Fibroblast of skin of scalp (primary cell): ENCODE measurements at regions not wholly inside any gene's neighbourhood (a gene's known extent, or its start where the extent isn't known, plus 50 kb on each side); places are given as distances from the start of the nearest gene placed in this dataset.
"Not testable (repeated sequence)": the region's sequence is repeated elsewhere in the genome, so short reads cannot be mapped to it uniquely, and the experiment has no call there.

Source experiments
- DNase-seq: peaks from one replicate; pipeline ENCODE4 v3.0.0-alpha.2; 2013

GRCh38 chr9:26220367-26220766 is 542.1 kb upstream of the TUSC1 start:
- DNase-seq = no peak

DNA sequence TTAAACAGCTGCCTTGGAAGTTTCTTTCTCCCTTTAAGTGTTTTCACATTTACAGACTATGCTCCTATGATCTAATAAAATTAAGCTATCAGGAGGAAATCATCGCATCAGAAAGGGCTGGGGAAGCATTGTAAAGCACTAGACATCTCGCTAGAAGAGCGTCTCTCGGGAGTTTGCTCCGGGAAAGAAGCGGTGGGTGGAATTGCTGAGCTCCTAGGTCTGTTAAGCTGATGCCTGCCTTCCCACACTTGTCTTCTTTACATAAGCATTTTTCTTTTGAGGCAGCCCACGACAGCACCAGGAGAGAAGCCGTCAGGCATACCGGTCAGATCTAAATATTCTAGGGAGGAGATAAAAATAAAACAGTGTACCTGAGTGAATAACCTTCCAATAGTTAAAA is 541.7 kb upstream of the TUSC1 start:
- DNase-seq = no peak

- DNase-seq = no peak
Observed at GRCh38 chr9:26216702-26217101, 538.5 kb upstream of the TUSC1 start.

- DNase-seq = not testable (repeated sequence)
Observed at GRCh38 chr9:26214713-26215444, 536.6 kb upstream of the TUSC1 start.

- peak; percentile 34 for DNase-seq
Observed at GRCh38 chr9:26210338-26210851, 532.2 kb upstream of the TUSC1 start.

- DNase-seq = no peak
Observed at GRCh38 chr9:26205261-26205660, 527.0 kb upstream of the TUSC1 start.

- DNase-seq = no peak
Observed at GRCh38 chr9:26193237-26193636, 515.0 kb upstream of the TUSC1 start.

DNA sequence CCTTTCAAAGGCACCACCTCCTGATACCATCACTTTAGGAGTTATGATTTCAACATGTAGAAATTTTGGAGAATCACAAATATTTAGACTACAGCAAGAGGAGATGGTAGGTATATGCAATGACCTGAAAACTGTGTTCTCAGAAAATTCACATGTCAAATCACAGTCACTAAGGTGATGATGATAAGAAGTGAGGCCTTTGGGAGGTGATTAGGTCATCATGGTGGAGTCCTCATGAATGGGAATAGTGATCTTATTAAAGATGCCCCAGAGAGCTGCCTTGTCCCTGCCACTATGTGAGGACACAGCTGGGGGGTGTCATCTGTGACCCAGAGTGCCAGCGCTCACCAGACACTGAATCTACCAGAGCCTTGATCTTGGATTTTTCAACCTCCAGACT is 513.5 kb upstream of the TUSC1 start:
- no peak for DNase-seq

DNA sequence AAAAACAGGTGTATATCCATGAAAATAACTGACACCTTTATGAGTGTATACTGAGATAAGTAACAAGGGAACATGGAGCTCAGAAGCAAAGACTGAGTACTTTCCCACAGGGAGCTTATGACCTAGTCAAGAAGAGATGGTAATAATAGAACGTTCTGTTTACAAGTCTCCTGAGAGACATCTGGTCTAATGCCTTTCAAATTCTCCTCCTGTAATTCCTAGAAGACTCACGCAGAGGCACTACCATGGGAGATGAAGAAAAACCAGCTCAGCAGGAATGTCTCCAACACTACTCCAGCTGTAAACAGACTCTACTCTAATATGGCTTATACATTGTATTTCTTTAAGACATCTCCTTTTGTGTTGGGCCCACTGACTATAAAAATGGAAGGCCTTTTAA is 503.6 kb upstream of the TUSC1 start:
- no peak for DNase-seq

DNA sequence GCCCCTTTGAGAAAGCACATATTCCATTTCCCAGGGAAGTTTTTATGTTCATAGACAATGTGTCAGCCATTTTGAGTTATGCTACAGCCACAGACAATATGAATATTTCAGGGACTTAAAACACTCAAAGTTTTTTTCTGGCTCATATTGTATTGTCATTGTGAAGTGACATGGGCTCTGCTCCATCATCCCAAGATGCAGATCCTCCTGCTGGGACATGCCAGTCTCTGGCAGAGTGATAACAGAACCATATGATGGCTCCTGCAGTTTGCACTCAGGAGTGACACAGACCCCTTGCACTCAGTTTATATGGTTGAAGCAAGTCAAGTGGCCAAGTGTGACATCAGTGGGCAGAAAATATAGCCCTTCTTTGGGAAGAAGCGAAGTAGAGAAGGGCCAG is 498.4 kb upstream of the TUSC1 start:
- DNase-seq = no peak

DNA sequence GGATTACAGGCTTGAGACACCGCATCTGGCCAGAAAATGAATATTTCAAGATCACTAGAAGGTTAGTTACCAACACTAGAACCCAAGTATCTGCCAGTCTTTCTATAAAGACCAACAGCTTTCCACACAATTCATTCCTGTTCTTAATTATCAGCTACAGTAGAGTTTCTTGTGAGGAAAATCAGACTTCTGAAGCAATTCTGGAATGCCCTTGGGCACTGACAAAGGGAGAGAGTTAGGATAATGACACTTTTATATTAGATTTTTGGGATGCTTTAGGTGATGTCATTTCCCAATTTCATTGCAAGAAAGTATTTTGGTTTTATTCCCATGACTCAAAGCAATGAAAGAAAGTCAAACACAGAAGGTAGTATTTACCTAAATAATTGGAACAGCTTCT is 497.0 kb upstream of the TUSC1 start:
- peak; percentile 79 for DNase-seq

- DNase-seq = no peak
Observed at GRCh38 chr9:26172301-26172700, 494.1 kb upstream of the TUSC1 start.

- DNase-seq = no peak
Observed at GRCh38 chr9:26171691-26172090, 493.4 kb upstream of the TUSC1 start.

GRCh38 chr9:26170190-26170589 is 491.9 kb upstream of the TUSC1 start:
- peak; percentile 73 for DNase-seq

DNA sequence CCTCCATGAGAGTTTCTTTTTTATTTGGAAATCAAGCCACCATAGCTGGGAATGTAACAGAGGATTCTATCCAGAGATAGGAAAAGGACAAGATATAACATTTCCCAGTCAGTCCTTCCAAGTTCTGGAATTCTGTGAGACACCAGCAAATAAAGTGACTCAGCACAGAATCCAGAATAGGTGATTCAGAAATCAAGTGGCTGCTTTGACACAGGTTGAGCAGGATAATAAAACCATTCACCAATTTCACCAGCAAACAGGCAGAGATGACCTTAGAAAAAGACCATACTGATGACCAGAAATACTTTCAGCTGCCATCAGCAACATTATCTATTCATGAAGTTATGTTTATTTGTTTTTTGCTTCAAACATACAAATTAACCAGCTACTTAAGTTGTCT is 491.5 kb upstream of the TUSC1 start:
- DNase-seq = peak; percentile 14

GRCh38 chr9:26166537-26166936 is 488.3 kb upstream of the TUSC1 start:
- no peak for DNase-seq

GRCh38 chr9:26165426-26165825 is 487.2 kb upstream of the TUSC1 start:
- DNase-seq = no peak

DNA sequence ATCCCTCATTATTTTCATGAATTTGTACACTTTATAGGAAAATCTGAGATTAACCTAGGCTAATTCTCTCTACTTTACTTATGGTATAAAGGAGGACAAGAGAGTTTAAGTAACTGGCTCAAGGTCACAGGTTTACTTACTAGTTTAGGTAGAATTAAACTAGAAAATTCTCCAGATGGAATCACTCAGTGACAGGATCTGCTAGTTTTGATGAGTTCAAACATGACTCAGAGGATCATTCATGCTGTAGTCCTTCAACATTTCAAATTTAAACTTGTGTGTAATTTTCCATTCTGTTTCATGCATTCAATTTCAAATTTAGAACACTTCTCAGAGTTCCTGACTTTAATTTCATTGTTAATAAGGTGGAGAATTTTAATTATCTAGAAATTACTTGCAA is 485.7 kb upstream of the TUSC1 start:
- DNase-seq = peak; percentile 24

- peak; percentile 9 for DNase-seq
Observed at GRCh38 chr9:26159575-26160392, 481.5 kb upstream of the TUSC1 start.

- no peak for DNase-seq
Observed at GRCh38 chr9:26158631-26159150, 480.4 kb upstream of the TUSC1 start.

DNA sequence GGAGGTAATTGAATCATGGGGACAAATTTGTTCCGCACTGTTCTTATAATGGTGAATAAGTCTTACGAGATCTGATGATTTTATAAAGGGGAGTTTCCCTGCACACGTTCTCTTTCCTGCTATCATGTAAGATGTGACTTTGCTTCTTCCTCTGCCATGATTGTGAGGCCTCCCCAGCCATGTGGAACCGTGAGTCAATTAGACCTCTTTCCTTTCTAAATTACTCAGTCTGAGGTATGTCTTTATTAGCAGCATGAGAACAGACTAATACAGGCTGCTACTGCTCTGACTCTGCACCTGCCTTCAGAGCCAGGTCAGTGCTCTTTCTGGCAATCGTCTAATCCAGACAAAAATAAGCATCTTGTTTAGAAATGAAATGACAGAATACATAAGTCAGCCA is 479.2 kb upstream of the TUSC1 start:
- DNase-seq = no peak

- no peak for DNase-seq
Observed at GRCh38 chr9:26152350-26152749, 474.1 kb upstream of the TUSC1 start.

GRCh38 chr9:26148128-26148527 is 469.9 kb upstream of the TUSC1 start:
- DNase-seq = no peak

- no peak for DNase-seq
Observed at GRCh38 chr9:26145938-26146337, 467.7 kb upstream of the TUSC1 start.
